OCI-LY7 (cell line): ENCODE measurements at regions not wholly inside any gene's neighbourhood (a gene's known extent, or its start where the extent isn't known, plus 50 kb on each side); places are given as distances from the start of the nearest gene placed in this dataset.

ENCODE experiments used
- CTCF ChIP-seq: fragments of 200-600 bp; sonication (generic); conservative IDR thresholded peaks from 2 replicates; pipeline ENCODE4 v1.5.1; 2014; ENCODE audit warnings: mild to moderate bottlenecking, antibody characterized with exemption, low read length, moderate library complexity, mixed read lengths
- EZH2phosphoT487 ChIP-seq: fragments of 200-600 bp; sonication (generic); IDR thresholded peaks from 2 replicates; pipeline ENCODE4 v1.6.1; 2018; ENCODE audit warnings: low read depth, borderline replicate concordance, mild to moderate bottlenecking, mixed run types, antibody characterized with exemption, low read length, moderate library complexity, mixed read lengths

DNA sequence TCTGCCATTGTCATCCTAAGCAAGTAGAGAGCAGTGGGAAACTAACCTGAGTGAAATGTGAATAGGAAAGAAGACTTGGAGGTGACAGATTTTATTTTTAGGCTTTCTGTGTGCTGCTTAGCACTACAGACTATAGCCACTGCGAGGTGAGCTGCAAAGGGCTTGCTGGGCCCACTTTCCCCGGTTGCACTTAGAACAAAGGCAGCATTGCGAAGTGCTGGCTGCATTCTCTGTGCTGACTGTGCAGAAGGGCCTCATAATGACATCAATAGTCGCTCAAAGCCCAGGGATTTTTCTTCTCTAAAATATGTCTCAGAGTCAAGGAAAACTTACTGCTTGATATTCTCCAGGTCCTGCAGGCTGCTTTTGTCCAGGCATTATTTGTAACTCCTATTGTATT lies 592.1 kb downstream of the TDRD15 start:
- TF ChIP-seq CTCF = no peak
- no peak for TF ChIP-seq EZH2phosphoT487
